PC-9 (cell line): ENCODE measurements at regions not wholly inside any gene's neighbourhood (a gene's known extent, or its start where the extent isn't known, plus 50 kb on each side); places are given as distances from the start of the nearest gene placed in this dataset.

Experiments
- CTCF ChIP-seq: fragments of 200-600 bp; sonication (generic); conservative IDR thresholded peaks from 2 replicates; pipeline ENCODE4 v1.6.1; 2017; ENCODE audit warnings: mixed run types, antibody characterized with exemption, mild to moderate bottlenecking, moderate library complexity
- EZH2 ChIP-seq: fragments of 200-600 bp; sonication (generic); IDR thresholded peaks from 2 replicates; pipeline ENCODE4 v1.8.0; 2017; ENCODE audit warnings: antibody characterized with exemption, low read depth

- no peak for TF ChIP-seq CTCF
- TF ChIP-seq EZH2: no peak
Measured at GRCh38 chr12:24293549-24293948, 344.1 kb upstream of the SOX5 start.
